GM19239 (cell line): ENCODE measurements at regions not wholly inside any gene's neighbourhood (a gene's known extent, or its start where the extent isn't known, plus 50 kb on each side); places are given as distances from the start of the nearest gene placed in this dataset.

Source experiments
- DNase-seq: peaks from one replicate; pipeline ENCODE4 v3.0.0; 2011; ENCODE audit warnings: low spot score; ENCODE audit not compliant: insufficient read length
- FAIRE-seq: peaks from 2 replicates; lab custom pipeline; 2011; peaks lifted over from hg19 to GRCh38; lab: Jason Lieb, UNC

DNA sequence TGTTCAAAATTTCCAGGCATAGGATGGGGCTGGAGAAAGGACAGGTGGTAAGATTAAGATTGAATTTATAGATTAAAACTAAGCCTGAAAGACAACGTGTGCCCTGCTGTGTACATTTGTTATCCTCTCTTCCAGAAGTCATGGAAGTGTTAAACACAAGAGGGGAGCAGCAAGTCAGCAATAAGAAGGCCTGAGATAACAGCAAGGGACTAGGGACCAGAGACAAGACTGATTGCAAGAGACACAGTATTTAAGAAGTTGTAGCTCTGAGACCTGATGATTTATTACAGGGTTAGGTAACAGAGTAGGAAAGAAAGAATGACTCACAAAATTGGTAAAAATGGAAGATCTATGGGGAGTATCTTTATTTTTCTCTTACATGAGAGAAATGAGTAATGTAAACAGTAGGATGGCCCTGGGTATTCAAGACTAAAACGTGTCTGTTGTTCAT, 55.7 kb upstream of the COL1A2 start:
- DNase-seq = no peak
- FAIRE-seq = no peak

- no peak for DNase-seq
- no peak for FAIRE-seq
Observed at GRCh38 chr7:94344826-94345225, 49.9 kb upstream of the COL1A2 start.
